ENCODE measurements at regions not wholly inside any gene's neighbourhood (a gene's known extent, or its start where the extent isn't known, plus 50 kb on each side); places are given as distances from the start of the nearest gene placed in this dataset.

DNA sequence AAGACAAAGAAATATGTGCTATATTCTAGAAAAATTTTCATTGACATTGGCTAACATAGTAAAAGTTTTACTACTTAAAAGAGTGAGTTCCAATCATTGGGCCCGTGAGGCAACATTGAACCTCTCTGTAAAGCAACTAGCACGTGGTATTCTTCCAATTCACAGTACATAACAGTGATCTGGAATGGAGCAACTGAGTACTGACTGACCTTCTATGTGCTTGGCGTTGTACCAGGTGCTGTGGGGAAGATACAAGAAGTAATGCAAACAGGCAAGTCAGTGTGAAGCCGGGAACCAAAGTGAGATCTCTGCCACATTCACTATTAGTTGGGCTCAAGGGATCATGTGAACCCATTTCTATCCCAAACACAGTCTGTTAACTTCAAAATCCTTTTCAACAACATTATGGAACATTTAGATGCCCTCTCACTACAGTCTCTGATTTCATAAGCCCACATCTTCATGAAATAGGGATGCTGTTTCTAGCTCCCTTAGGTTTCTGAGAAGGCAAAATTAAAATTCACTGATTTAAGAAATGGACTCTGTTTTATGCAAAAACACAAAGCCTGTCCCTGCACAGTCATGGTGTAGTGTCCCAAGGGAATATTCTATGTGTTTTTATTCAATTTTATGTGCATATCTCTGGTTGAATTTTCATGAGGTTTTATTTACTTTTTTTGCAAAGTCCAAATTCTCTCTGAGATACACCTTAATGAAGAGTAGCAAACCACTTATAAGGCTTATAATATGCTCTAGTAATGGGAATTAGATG lies 61.8 kb upstream of the NCAM1 start:
- Histone ChIP-seq H3K4me1 (ENCODE audit: control insufficient read depth, insufficient read depth, low read length) (no peaks in the 10 kb centered on the region), H3K9me3 (ENCODE audit: control insufficient read depth, insufficient read depth, low read length) (no peaks in the 10 kb centered on the region), H3K27me3 (ENCODE audit: control insufficient read depth, insufficient read depth, low read length) (no peaks in the 10 kb centered on the region), H3K27ac (ENCODE audit: low read depth, low read length) (no peak overlapping the region), H3K9ac (ENCODE audit: low read depth, low read length) (no peak overlapping the region), H3K36me3 (ENCODE audit: control insufficient read depth, insufficient read depth, low read length) (no peaks in the 10 kb centered on the region), H3K4me3 (ENCODE audit: low read depth, low read length) (no peak overlapping the region)

DNA sequence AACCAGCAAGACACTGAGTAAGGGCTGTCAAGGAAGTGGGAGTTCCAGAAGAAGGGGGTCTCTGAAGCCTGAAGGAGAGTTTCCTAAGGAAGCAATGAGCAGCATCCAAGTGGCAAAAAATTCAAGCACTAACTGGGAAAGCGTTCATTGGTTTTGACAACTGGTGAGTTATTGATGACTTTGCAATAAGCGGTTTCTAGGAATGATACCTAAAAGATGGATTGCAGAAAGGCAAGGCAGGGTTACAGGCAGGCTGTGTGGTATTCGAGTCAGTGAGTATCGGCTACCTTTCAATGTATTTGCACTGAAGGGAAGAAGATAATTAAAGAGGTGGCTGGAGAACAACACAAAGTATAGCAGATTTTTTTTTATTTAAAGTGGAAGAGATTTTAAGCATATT lies 59.3 kb upstream of the NCAM1 start:
- H3K36me3 ChIP-seq (ENCODE audit: control insufficient read depth, insufficient read depth, low read length) = no peaks in the 10 kb centered on the region
- no peaks in the 10 kb centered on the region for H3K9me3 ChIP-seq (ENCODE audit: control insufficient read depth, insufficient read depth, low read length)
- no peaks in the 10 kb centered on the region for H3K4me1 ChIP-seq (ENCODE audit: control insufficient read depth, insufficient read depth, low read length)
- no peak overlapping the region for H3K9ac ChIP-seq (ENCODE audit: low read depth, low read length)
- H3K27me3 ChIP-seq (ENCODE audit: control insufficient read depth, insufficient read depth, low read length) = no peaks in the 10 kb centered on the region
- no peak overlapping the region for H3K4me3 ChIP-seq (ENCODE audit: low read depth, low read length)
- H3K27ac ChIP-seq (ENCODE audit: low read depth, low read length) = no peak overlapping the region

DNA sequence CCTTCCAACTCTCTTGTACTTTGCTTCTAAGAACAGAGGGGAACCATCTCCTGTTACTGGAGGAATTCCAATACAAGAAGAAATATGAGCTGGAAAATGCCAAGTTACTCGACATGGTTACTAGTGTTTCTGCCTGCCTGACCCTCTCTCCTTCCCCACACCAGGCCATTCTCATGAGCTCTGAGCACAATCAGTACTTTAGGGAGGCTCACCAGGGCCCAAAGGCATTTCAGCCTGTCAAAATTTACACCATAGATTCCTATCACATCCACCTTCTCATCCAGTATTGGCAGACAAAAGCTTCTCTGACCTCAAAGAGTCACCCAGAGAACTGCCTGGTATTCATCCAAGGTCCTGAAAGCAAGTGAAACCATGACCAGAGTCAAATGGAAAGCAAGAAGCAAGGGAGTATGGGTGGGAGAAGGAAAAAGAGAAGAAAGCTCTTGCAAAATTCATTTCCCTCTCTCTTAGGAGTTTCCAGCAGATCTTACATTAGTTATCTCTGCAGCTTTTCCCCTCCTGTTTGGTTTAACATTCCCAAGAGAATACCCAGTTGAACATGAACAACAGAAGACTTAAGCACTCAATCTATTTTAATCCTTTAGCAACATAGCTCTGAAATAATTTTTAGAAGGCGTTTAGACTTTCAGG lies 58.7 kb upstream of the NCAM1 start:
- Histone ChIP-seq H3K9ac (ENCODE audit: low read depth, low read length) (no peak overlapping the region), H3K27ac (ENCODE audit: low read depth, low read length) (no peak overlapping the region), H3K9me3 (ENCODE audit: control insufficient read depth, insufficient read depth, low read length) (no peaks in the 10 kb centered on the region), H3K36me3 (ENCODE audit: control insufficient read depth, insufficient read depth, low read length) (no peaks in the 10 kb centered on the region), H3K4me3 (ENCODE audit: low read depth, low read length) (no peak overlapping the region), H3K27me3 (ENCODE audit: control insufficient read depth, insufficient read depth, low read length) (no peaks in the 10 kb centered on the region), H3K4me1 (ENCODE audit: control insufficient read depth, insufficient read depth, low read length) (no peaks in the 10 kb centered on the region)

DNA sequence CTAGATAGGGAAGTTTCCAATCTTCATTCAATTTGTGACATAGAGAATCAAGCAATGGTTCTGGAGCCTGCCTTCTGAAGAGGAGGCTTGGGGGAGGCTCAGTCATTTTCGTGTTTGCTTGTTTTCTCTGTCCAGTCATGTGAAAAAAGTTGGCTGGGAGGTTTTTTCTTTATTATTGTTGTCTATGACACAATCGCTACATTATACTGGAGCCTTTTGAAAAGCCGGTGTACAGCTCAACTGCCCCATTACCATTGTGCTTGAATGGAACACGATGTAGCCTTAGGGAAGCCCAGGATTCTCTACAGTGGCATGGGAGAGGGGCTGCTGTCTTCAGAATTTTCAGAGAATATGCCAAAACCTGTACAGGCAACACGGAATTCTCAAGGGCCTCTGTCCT lies 57.9 kb upstream of the NCAM1 start:
- H3K27ac ChIP-seq (ENCODE audit: low read depth, low read length) = no peak overlapping the region
- H3K4me1 ChIP-seq (ENCODE audit: control insufficient read depth, insufficient read depth, low read length) = no peaks in the 10 kb centered on the region
- no peaks in the 10 kb centered on the region for H3K9me3 ChIP-seq (ENCODE audit: control insufficient read depth, insufficient read depth, low read length)
- no peak overlapping the region for H3K4me3 ChIP-seq (ENCODE audit: low read depth, low read length)
- no peaks in the 10 kb centered on the region for H3K36me3 ChIP-seq (ENCODE audit: control insufficient read depth, insufficient read depth, low read length)
- H3K9ac ChIP-seq (ENCODE audit: low read depth, low read length) = no peak overlapping the region
- H3K27me3 ChIP-seq (ENCODE audit: control insufficient read depth, insufficient read depth, low read length) = no peaks in the 10 kb centered on the region

DNA sequence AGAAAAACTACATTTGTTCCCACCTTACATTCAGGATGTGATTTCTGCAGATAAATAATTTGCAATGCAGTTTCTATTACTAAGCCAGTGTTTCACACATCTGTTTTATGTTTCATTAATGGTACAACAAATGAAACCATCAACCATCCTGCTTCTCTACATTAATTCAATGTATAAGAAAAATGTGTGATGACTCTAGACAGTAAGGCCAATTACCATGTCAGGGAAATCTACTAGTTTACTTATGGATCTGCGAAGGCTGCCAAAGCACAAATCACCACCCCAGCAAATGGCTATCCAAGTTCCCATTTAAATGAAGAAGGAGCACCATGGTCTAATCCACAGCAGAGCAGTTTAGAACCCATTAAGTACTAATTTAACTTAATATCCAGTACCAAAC lies 50.1 kb upstream of the NCAM1 start:
- no peaks in the 10 kb centered on the region for H3K9me3 ChIP-seq (ENCODE audit: control insufficient read depth, insufficient read depth, low read length)
- H3K27me3 ChIP-seq (ENCODE audit: control insufficient read depth, insufficient read depth, low read length) = 0 out of 2 replicates have a peak, but pooled peaks cover 4% of the 10 kb centered on the region
- H3K4me1 ChIP-seq (ENCODE audit: control insufficient read depth, insufficient read depth, low read length) = no peaks in the 10 kb centered on the region
- no peak overlapping the region for H3K9ac ChIP-seq (ENCODE audit: low read depth, low read length)
- H3K27ac ChIP-seq (ENCODE audit: low read depth, low read length) = no peak overlapping the region
- H3K4me3 ChIP-seq (ENCODE audit: low read depth, low read length) = no peak overlapping the region
- no peaks in the 10 kb centered on the region for H3K36me3 ChIP-seq (ENCODE audit: control insufficient read depth, insufficient read depth, low read length)
